ENCODE measurements at regions not wholly inside any gene's neighbourhood (a gene's known extent, or its start where the extent isn't known, plus 50 kb on each side); places are given as distances from the start of the nearest gene placed in this dataset.
A peak's percentile ranks its signal among the peaks of the same experiment; 100 is the strongest.

DNA sequence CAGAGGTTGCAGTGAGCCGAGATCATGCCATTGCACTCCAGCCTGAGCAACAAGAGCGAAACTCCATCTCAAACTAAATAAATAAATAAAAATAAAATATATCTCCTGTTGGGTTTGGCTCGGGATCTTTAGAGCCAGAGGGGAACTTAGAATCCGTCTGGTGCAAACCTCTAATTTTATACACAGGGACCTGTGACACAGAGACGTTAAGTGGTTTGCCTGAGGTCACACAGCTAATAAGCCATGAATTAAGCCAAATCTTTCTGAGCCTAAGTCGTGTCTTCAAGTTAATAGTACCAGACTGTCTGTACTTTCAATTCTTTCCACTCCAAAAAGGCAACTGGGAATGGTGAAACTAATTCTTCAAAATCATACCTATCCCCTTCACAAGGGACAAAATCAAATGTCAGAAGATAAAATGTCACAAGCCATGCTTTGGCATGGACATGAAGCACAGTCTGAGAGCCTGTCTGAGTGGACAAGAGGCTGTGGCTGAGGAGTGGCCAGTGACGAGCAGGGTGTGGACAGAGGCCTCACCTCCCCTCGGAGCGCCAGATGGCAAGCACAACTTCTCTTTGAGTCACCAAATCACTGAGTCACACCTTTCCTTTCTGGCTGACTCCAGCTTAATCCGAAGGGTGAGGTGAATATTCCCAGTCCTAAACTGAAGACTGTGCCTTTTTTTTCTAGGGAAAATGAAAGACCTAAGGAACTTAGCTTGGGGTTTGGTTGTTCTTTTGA is 177.4 kb downstream of the TFAP2A start:
- DNase-seq: no peak

DNA sequence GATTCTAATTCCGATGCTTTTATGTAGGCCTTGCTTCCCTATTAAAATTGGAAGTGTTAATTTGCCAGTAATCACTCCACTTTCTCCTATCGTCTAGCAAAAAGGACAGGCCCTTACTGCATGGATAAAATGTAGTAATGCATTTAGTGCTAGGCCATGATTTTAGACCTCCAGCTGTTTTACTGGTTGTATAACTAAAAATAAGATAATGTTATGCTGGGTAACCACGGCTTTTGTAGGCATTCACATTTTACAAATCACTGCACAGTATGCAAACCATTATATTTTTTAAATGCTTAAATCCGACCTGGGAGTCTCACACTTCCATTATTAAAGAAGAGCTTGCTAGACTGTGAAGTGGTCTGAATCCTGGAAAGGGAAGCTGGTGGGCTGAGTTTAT is 179.5 kb downstream of the TFAP2A start:
- no peak for DNase-seq

DNA sequence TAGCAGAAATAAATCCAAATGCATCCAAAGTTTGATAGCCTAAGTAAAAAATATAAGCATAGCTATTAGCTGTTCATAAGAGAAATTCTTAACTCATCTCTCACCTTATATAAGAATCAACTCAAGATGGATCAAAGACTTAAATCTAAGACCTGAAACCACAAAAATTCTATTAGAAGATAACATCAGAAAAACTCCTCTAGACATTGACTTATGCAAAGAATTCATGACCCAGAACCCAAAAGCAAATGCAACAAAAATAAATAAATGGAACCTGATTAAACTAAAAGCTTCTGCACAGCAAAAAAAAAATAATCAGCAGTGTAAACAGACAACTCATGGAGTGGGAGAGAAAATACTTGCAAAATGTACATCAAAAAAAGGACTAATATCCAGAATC is 184.3 kb downstream of the TFAP2A start:
- DNase-seq: no peak

DNA sequence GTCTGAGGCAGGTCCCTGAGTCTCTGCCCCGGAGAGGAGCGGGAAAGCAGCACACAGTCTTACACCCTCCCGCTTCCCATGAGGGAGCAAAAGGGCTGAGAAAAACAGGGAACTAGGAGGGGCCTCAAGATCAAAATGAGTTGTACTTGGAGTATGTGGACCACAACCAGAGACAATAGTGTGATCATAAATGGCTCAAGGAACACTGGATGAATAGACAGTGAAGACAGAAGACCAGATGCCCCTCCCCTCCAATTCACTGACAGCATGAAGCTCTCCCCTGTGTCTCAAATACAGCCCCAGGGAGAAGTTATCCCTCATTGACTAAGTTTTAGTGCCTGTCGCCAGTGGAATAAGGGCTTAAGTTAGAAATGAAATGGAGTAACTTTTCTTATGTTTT is 191.0 kb downstream of the TFAP2A start:
- DNase-seq: no peak

DNA sequence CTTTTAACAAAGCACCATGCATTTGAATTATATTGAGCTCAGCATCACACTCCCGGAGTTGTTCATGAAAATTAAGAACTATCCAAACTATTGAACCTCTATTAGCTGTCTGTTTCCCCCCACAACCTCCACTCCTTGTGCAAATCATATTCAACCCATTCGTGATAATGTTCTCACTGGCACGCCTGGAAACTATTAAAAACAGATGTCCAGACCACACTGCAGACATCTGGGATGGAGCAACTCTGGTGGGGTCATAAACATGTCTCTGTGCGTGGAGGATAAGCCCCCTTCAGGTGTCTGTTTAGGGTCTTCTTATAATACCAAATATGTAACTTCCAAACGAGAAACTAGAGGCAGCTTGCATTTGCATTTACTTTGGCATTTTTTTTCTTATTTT is 193.7 kb downstream of the TFAP2A start:
- DNase-seq: no peak

DNA sequence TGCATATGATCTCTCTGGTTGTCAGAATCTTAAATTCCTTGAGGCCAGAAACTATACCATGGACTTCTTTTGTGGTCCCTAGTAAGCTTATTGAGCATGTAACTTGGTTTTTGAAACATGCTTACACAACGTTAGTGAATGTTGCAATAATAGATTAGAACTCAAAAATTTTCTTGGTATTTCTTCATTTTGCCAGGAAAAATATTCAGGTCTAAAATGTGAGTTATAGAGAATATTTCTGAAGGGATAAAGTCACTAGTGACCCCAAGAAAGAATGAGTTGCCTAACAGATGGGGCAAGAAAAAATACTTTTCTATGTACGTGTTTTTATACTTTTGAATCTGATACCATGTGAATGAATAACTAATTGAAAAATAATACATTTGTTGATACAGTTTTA is 195.4 kb downstream of the TFAP2A start:
- no peak for DNase-seq

DNA sequence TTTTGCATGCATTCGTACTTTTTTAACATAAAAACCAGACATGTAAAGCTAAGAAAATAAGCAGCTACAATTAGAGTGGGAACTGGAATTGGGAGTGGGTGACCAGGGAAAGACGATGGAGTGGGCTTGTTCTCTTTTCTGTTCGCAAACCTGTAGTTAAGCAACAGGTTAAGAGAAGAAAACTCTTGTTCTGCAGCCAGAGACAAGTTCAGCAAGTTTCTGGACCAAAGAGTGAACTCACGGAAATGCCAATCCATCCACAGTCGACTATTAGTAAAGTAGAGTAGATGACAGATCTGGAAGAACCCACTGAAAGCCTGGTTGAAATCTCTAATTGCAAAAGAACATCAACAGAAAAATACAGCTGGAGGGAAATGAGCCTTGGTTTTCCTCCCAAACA is 197.8 kb downstream of the TFAP2A start:
- no peak for DNase-seq

DNA sequence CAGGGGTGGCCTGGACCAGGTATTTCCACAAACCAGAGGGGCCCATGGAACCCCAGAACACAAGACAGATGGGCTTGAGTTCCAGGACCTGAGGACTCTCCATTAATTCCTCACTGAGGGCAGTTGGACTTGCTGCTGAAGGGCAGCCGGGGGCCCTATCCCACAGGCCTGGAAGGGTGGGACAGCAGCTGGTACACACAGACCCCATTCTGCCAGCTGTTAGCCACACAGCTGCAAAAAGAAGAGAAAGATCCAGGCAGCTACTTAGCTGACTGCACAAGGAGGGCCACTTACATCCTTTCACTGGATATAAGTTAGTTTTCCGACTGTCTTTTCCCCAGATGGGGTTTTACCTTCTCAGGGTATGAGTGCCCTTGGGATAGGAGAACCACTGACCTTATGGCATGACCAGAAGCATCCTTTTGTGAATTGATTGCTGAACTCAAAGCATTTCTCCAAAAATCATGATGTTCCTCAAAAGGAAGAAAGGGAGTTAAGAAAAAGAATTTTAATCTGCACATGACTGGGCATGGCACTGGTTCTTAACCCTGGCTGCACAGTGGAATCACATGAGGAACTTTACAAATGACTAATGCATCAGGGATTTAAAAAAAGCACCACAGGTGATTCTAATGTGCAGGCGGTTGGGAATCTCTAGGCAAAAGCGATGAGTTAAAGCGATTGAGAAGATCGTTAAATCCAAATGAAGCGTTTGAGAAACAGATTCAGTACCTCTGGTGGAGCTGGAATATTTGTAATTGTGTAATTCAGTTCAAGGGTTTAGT is 199.4 kb downstream of the TFAP2A start:
- no peak for DNase-seq

DNA sequence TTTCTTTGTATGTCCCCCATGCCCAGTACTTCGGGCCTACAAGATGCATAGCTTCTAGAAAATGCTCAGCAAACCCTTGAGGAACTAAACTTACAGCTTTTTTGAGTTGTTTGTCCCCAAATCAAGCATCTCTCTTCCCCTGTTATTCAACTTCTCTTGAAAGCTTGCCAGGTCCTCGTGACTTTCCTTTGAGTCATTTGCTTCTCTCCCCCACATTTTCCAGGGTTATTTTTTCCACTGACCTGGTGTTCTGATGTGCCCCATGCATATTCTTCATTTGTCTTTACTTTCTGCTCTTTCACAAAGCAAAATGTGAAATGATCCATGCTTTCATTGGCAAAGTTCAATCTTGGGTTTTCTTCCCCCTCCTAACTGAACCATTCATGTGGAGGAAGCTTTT is 204.8 kb downstream of the TFAP2A start:
- no peak for DNase-seq

DNA sequence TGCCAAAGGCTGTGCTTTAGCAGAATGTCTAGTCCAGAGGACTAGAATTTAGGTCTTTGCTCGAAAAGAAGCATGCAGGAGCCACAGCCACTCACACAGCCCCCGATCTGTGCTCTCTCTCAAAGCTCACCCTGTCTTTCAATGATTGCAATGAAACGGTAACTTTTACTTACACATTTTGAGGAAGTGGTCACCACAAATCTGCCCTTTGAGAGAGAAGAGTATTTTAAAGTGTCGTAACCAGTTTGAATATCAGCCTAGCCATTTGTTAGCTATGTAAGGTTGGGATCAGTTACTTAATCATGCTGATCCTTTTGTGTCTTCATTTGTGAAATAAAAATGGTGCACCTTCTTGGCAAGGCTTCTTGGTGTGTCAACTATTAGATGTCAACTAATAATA is 209.0 kb downstream of the TFAP2A start:
- no peak for DNase-seq

DNA sequence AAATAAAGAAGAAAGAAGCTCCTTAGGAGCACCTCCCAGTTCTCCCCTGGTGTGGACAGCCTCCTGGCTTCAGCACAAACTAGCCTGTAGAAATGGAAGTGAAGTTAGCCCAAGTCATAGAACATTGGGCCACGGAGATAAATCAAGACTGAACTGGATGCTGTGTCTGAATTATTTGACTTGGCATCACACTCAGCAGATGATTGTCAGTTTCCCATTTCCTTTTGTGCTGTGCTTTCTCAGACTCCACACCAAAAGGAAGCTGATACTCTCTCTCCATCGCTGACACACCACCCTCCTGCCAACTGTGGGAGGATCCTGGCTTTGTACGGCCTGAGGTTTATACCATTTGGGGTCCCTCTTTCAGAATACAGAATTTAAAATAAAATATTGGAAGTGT is 209.8 kb downstream of the TFAP2A start:
- DNase-seq: no peak

DNA sequence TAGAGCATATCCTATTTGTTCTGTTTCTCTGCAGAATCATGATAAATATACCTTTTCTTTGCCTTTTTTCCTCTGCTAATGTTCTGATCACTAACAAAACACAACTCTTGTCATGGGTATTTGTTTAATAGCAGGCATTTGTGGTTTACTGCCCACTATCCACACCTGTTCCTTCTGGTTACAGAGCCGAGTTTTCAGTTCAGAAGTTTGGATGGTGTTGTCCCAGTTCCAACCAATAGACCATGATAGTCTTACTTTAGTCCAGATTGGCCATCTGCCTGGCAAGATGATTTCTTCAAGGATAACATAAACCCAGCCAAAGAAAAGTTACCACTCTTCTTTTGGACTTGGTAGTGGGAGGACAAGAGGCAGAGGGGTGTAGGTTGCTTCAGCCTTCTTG is 211.2 kb downstream of the TFAP2A start:
- DNase-seq: no peak

DNA sequence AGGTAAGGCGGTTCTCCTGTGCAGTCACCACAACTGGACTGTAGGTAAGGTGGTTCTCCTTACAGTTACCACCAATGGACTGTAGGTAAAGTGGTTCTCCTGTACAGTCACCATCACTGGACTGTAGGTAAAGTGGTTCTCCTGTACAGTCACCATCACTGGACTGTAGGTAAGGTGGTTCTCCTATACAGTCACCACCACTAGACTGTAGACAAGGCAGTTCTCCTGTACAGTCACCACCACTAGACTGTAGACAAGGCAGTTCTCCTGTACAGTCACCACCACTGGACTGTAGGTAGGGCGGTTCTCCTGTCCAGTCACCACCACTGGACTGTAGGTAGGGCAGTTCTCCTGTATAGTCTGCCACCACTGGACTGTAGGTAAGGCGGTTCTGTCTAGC is 212.3 kb downstream of the TFAP2A start:
- no peak for DNase-seq

DNA sequence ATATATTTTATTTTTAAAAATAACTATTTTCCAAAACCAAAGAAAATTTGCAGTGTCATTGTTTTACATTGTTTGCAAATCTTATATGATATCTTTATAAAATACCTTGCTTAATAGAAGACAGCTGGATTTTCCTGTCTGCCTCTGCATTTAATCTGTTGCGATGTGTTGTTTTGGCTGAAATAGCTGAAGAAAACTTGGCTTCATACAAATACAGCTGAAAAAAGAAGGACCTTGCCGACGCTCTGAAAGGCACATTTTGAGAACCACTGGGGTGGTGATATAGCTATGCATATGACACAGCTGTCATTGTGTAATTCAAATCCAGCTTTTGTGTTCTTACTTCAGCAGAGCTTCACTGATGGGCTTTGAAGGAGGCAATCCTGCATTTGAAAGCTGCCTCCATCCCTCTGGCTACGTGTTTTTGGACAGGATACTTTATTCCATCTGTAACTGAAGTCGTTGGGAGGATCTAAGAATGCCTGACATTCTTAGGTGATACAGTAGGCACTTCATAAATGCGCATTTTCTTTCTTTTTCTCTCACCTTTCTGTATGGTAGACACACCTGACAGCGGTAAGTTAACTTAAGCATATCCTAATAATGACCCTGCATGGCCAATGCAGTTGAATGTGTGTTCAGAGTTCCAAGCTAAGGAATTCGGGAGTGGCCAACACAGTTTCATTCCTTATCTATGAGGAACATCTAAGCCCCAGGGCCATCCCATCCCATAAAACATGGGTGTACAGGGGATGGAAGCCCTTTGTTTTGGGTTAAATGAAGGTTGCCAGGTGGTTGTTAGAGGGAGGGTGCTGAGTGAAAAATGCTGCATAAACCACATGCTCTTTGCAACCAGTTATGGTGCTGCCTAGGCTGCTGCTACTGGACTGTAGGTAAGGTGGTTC is 213.0 kb downstream of the TFAP2A start:
- DNase-seq: no peak

DNA sequence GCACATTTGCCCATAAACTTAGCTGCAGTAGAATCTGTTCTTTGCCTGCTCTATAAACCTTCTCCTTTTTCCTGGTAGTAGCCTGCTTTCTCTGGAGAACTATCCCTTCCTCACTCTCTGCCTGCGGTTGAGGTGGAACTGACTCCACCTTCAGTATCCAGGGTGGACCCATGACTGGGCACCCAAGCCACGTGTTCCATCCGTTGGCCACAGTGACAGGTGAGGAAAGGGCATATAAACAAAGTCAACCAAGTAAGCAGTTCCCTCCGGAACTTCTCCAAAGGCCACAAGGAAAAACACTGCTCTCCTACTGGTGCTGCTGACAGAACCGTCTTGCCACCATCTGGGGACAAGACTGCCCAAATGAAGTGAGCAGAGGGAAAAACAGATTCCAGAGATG is 218.8 kb downstream of the TFAP2A start:
- no peak for DNase-seq

DNA sequence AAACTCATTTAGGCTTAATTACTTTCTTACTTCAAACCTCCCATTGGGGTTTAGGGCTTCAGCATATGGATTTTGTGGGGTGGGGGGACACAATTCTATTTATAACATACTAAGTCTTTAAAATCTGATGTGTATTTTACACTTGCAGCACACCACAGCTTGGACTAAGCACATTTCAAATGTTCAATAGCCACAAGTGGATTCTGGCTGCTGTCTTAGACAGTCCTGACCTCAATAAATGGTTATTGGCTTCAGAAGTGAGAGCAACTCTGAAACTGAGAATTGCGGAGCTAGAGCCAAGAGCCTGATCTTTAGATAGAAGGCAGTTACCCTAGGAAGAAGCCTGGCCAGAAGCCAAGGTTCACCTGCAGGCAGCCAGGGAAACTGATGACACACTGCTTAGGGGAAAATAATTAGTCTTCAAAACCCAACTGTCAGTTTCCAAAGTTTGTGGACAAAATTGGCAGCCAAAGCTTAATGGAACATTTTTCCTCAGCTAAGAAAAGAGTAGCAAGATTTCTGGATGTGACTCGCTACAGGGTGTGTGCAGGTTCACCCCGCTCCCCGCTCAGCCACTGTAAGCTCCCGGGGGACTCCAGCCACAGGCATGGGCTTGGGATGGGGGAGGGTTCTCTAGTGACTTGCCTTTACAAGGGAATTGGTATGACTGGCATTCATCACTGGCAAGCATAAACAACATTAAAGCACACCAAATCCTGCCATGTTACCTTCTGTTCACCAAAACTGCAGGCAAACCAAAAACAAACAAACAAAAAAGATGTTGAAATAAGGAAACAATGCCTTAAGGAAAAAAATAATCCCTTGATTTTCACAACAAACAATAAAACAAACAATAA is 219.8 kb downstream of the TFAP2A start:
- no peak for DNase-seq

DNA sequence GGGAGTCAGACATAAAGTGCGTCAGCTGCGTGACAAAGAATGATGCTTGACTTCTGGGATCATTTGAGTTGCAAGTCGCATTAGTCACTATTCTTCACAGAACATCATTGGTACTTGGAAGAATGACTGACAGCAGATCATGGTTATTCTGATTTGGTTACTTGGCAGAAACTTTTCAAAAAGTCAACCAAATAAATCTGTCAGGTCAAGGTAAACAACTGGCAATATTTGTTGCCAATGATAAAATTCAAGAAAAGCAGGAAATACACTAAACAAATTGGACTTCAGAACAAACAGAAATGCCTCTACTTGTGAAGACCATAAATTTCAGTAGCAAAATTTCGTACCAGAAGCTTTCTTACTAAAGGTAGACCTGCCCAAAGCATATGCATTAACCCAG is 221.6 kb downstream of the TFAP2A start:
- DNase-seq: no peak

DNA sequence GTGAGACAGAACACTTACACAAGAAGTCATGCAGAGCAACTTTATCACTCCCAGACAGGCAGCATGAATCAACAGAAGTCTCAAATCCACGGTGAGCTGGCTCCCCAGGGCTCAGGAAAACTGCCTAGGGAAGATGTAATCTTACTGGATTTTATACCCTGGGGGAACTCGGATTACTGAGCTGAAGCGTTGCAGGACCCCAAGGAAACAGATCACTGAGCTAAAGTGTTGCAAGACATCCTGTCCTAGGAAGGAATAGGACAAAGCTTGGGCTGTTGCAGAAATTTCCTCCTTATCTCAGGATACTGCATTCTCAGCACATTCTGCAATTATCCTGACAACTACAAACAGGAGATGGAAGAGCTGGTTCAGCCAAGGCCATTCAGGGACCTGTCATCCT is 224.8 kb downstream of the TFAP2A start:
- no peak for DNase-seq

DNA sequence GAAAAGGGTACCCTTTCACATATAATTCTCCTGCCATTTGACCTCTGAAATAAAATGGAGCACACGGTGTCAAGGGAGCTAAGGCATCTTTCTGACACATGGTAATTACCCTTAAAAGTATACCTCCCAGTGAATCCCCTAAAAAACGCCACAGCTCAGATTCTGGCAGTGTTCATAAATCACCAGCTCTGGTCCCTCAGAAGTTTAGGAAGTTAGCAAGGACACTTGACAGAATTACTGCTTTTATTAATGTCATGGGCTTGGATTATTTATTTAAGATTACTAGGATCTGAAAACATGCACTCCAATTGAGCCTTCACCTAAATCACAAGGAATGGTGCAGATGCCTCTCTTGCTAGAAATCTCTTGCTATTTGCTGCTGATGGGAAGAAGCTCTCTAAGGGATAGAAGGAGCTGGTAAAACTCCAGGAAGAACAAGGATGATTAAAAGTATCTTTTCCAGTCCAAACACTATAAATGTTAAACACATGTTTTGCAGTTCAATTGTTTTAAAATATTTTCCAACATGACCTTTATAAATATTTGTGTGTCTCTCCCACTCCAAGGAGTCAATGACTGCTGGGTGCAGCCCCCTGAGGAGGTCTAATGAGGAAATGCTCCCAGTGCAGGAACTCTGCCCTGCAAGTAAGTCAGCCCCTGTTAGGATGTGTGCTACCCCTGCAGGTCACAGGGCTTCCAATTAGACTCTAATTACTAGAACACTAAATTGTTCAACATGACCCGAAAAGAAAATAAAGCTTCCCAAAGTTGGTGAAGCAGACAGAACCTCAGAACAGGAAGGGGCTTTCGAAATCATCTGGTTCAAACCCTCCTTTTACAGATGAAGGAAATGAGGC is 230.3 kb downstream of the TFAP2A start:
- peak; percentile 85 for DNase-seq

DNA sequence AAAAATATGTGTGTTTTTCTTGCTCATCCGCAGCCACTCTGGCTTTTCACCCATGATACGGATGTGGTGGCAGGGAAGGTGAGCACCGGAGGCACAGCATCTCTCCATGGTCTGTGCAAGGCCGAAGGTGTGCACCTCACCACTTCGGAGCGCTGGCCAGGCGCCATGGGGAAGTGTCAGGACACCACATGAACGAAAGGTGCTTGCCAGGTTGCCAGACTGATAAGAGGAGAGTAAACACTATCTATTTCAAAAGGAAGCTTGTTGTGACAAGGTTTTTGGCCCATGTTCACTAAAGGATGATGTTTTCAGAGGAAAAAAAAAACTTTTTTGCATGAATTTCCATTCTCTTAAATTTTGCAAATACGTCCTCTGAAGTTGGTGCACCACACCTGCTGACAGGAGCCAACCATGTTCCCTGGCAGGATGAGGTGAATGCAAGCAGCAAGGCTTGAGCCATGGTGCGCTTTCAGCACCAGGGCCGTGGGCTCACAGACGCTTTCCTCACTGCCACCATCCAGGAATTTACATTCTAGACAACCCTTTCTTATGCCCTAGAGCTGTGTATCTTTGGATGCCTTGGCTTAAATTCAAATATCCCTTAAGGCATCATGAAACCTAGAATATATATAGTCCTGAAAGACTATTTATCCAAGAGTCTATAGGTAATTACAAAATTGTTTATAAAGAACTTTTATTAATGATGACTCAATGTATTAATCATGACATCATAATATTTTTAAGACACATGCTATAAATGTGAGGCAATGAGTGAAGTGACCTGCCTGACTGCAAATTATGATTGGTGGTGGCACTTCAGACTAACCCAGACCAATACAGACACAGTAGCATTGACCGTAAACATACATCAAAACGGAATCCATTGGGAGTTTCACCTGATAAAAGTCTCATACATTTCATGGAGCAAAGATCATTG is 234.5 kb downstream of the TFAP2A start:
- no peak for DNase-seq
